Colonic mucosa (tissue), 4 donors: ENCODE measurements at regions not wholly inside any gene's neighbourhood (a gene's known extent, or its start where the extent isn't known, plus 50 kb on each side); places are given as distances from the start of the nearest gene placed in this dataset.
"Not testable (repeated sequence)": the region's sequence is repeated elsewhere in the genome, so short reads cannot be mapped to it uniquely, and the experiment has no call there.

ENCODE experiments used
- DNase-seq: peaks from one replicate; pipeline ENCODE4 v3.0.0-alpha.2; 2020
- H3K27ac ChIP-seq: fragments of 200-600 bp; one replicate; pipeline ENCODE4 v1.8.0; 2021
- H3K27me3 ChIP-seq: fragments of 200-600 bp; one replicate; pipeline ENCODE4 v1.8.0; 2021
- H3K36me3 ChIP-seq: fragments of 200-600 bp; one replicate; pipeline ENCODE4 v1.8.0; 2021
- H3K4me1 ChIP-seq: fragments of 200-600 bp; one replicate; pipeline ENCODE4 v1.8.0; 2021; ENCODE audit warnings: mild to moderate bottlenecking
- H3K4me3 ChIP-seq: fragments of 200-600 bp; one replicate; pipeline ENCODE4 v1.8.0; 2021
- H3K9ac ChIP-seq, 2 donors: one replicate each; pipeline ENCODE4 v1.7.0; 2013; ENCODE audit warnings: control low read depth in 2 of 2, low read depth in 2 of 2, low read length in 2 of 2
- H3K9me3 ChIP-seq: fragments of 200-600 bp; one replicate; pipeline ENCODE4 v1.8.0; 2021
- CTCF ChIP-seq: fragments of 200-600 bp; IDR thresholded peaks from one replicate; pipeline ENCODE4 v1.8.0; 2022; ENCODE audit warnings: antibody characterized with exemption, mild to moderate bottlenecking
- intact Hi-C: fragments of 100-400 bp; cut with DNase I; formaldehyde crosslinking; loops from one replicate; pipeline ENCODE4 v1.14.1; 2022
- donor health status: healthy.
- donor health status: DM: no; HTN: no; CAD: no.
- donor health status: DM: no; HTN: no; CAD: no.

- Histone ChIP-seq H3K9me3 (no peaks in the 10 kb centered on the region), H3K27me3 (no peaks in the 10 kb centered on the region), H3K9ac (no peak overlapping the region), H3K4me3 (no peak overlapping the region), H3K27ac (no peak overlapping the region), H3K4me1 (no peaks in the 10 kb centered on the region), H3K36me3 (no peaks in the 10 kb centered on the region)
- no peak for TF ChIP-seq CTCF
- intact Hi-C loops, result no loop called here
- no peak for DNase-seq
Measured at GRCh38 chr3:104947943-104948342, 418.8 kb upstream of the ALCAM start.

GRCh38 chr3:104949810-104950209 is 416.9 kb upstream of the ALCAM start:
- H3K27me3 ChIP-seq, intact Hi-C loops, H3K9me3 ChIP-seq, H3K36me3 ChIP-seq, H3K9ac ChIP-seq, H3K27ac ChIP-seq, H3K4me3 ChIP-seq, H3K4me1 ChIP-seq, DNase-seq: not testable (repeated sequence)

- no peak for DNase-seq
- H3K9ac ChIP-seq, result no peak overlapping the region
- TF ChIP-seq CTCF, result no peak
- intact Hi-C loops, result no loop called here
- no peaks in the 10 kb centered on the region for H3K4me1 ChIP-seq
- no peaks in the 10 kb centered on the region for H3K9me3 ChIP-seq
- no peak overlapping the region for H3K4me3 ChIP-seq
- no peak overlapping the region for H3K27ac ChIP-seq
- no peaks in the 10 kb centered on the region for H3K36me3 ChIP-seq
- no peaks in the 10 kb centered on the region for H3K27me3 ChIP-seq
Measured at GRCh38 chr3:104951426-104951825, 415.3 kb upstream of the ALCAM start.

- TF ChIP-seq CTCF, result no peak
- no peaks in the 10 kb centered on the region for H3K27me3 ChIP-seq
- no peak overlapping the region for H3K27ac ChIP-seq
- H3K36me3 ChIP-seq, result no peaks in the 10 kb centered on the region
- DNase-seq, result no peak
- H3K4me1 ChIP-seq, result no peaks in the 10 kb centered on the region
- intact Hi-C loops, result no loop called here
- no peak overlapping the region for H3K4me3 ChIP-seq
- H3K9ac ChIP-seq, result no peak overlapping the region
- H3K9me3 ChIP-seq, result no peaks in the 10 kb centered on the region
Measured at GRCh38 chr3:104952146-104952972, 414.4 kb upstream of the ALCAM start.

GRCh38 chr3:104956620-104957345 is 409.9 kb upstream of the ALCAM start:
- H3K4me3 ChIP-seq, result no peak overlapping the region
- H3K36me3 ChIP-seq, result no peaks in the 10 kb centered on the region
- no peak overlapping the region for H3K9ac ChIP-seq
- intact Hi-C loops, result no loop called here
- H3K9me3 ChIP-seq, result no peaks in the 10 kb centered on the region
- H3K27me3 ChIP-seq, result no peaks in the 10 kb centered on the region
- no peaks in the 10 kb centered on the region for H3K4me1 ChIP-seq
- no peak for TF ChIP-seq CTCF
- no peak for DNase-seq
- H3K27ac ChIP-seq, result no peak overlapping the region

GRCh38 chr3:104960579-104960978 is 406.1 kb upstream of the ALCAM start:
- Histone ChIP-seq H3K9me3 (no peaks in the 10 kb centered on the region), H3K27me3 (no peaks in the 10 kb centered on the region), H3K36me3 (no peaks in the 10 kb centered on the region), H3K4me3 (no peak overlapping the region), H3K4me1 (no peaks in the 10 kb centered on the region), H3K27ac (no peak overlapping the region), H3K9ac (no peak overlapping the region)
- TF ChIP-seq CTCF, result no peak
- no peak for DNase-seq
- intact Hi-C loops, result no loop called here
